ENCODE measurements at regions not wholly inside any gene's neighbourhood (a gene's known extent, or its start where the extent isn't known, plus 50 kb on each side); places are given as distances from the start of the nearest gene placed in this dataset.

- H3K9ac ChIP-seq (ENCODE audit: low read length) = no peak overlapping the region
- H3K79me2 ChIP-seq (ENCODE audit: insufficient read depth, low read length) = no peaks in the 10 kb centered on the region
- Mint-ChIP-seq H3K27ac (ENCODE audit: unreplicated experiment) (no peak overlapping the region), H3K9me3 (ENCODE audit: unreplicated experiment) (no peaks in the 10 kb centered on the region), H3K4me3 (ENCODE audit: unreplicated experiment) (no peak overlapping the region), H3K4me1 (ENCODE audit: low read depth, unreplicated experiment) (no peaks in the 10 kb centered on the region), H3K36me3 (ENCODE audit: low read depth, unreplicated experiment) (no peaks in the 10 kb centered on the region), H3K27me3 (ENCODE audit: low read depth, unreplicated experiment) (no peaks in the 10 kb centered on the region)
- no peaks in the 10 kb centered on the region for H3K27me3 ChIP-seq (ENCODE audit: insufficient read depth, low read length)
- H4K20me1 ChIP-seq (ENCODE audit: insufficient read depth, low read length) = no peaks in the 10 kb centered on the region
- H3K36me3 ChIP-seq (ENCODE audit: insufficient read depth, low read length) = no peaks in the 10 kb centered on the region
- TF ChIP-seq CTCF (IDR thresholded peaks at IDR 0.05; ENCODE audit: insufficient read depth, low read depth, low read length) (no peak), EZH2 (IDR thresholded peaks at IDR 0.05; ENCODE audit: insufficient read depth, low read length) (no peak)
- no peaks in the 10 kb centered on the region for H3K9me3 ChIP-seq (ENCODE audit: insufficient read depth, low read depth, low read length)
- no peak overlapping the region for H3K4me3 ChIP-seq (ENCODE audit: insufficient read depth, low read depth, low read length)
- no peak for FAIRE-seq
- no peak overlapping the region for H3K4me2 ChIP-seq (ENCODE audit: low read length)
- no peak overlapping the region for H2AFZ ChIP-seq (ENCODE audit: low read depth, low read length)
- no peak overlapping the region for H3K27ac ChIP-seq (ENCODE audit: low read depth, low read length)
- DNase-seq (ENCODE audit: low read depth) = no peak
- no peaks in the 10 kb centered on the region for H3K4me1 ChIP-seq (ENCODE audit: insufficient read depth, low read length)
Observed at GRCh38 chr21:20259031-20259867, 739.0 kb upstream of the NCAM2 start.

- no peak overlapping the region for H3K4me3 ChIP-seq (ENCODE audit: insufficient read depth, low read depth, low read length)
- no peaks in the 10 kb centered on the region for H3K9me3 ChIP-seq (ENCODE audit: insufficient read depth, low read depth, low read length)
- H3K27ac Mint-ChIP-seq (ENCODE audit: unreplicated experiment) = no peak overlapping the region
- no peaks in the 10 kb centered on the region for H4K20me1 ChIP-seq (ENCODE audit: insufficient read depth, low read length)
- H3K9ac ChIP-seq (ENCODE audit: low read length) = no peak overlapping the region
- H3K4me1 Mint-ChIP-seq (ENCODE audit: low read depth, unreplicated experiment) = no peaks in the 10 kb centered on the region
- DNase-seq (ENCODE audit: low read depth) = no peak
- H3K27me3 Mint-ChIP-seq (ENCODE audit: low read depth, unreplicated experiment) = no peaks in the 10 kb centered on the region
- no peaks in the 10 kb centered on the region for H3K27me3 ChIP-seq (ENCODE audit: insufficient read depth, low read length)
- no peak for TF ChIP-seq CTCF (IDR thresholded peaks at IDR 0.05; ENCODE audit: insufficient read depth, low read depth, low read length)
- TF ChIP-seq EZH2 (IDR thresholded peaks at IDR 0.05; ENCODE audit: insufficient read depth, low read length) = no peak
- no peak overlapping the region for H3K27ac ChIP-seq (ENCODE audit: low read depth, low read length)
- H3K4me3 Mint-ChIP-seq (ENCODE audit: unreplicated experiment) = no peak overlapping the region
- H3K36me3 Mint-ChIP-seq (ENCODE audit: low read depth, unreplicated experiment) = no peaks in the 10 kb centered on the region
- no peaks in the 10 kb centered on the region for H3K9me3 Mint-ChIP-seq (ENCODE audit: unreplicated experiment)
- no peaks in the 10 kb centered on the region for H3K4me1 ChIP-seq (ENCODE audit: insufficient read depth, low read length)
- no peaks in the 10 kb centered on the region for H3K36me3 ChIP-seq (ENCODE audit: insufficient read depth, low read length)
- no peak overlapping the region for H2AFZ ChIP-seq (ENCODE audit: low read depth, low read length)
- H3K79me2 ChIP-seq (ENCODE audit: insufficient read depth, low read length) = no peaks in the 10 kb centered on the region
- no peak for FAIRE-seq
- H3K4me2 ChIP-seq (ENCODE audit: low read length) = no peak overlapping the region
Observed at GRCh38 chr21:20260124-20260523, 738.1 kb upstream of the NCAM2 start.

GRCh38 chr21:20261364-20261763 is 736.8 kb upstream of the NCAM2 start:
- no peak overlapping the region for H3K27ac ChIP-seq (ENCODE audit: low read depth, low read length)
- DNase-seq (ENCODE audit: low read depth) (no peak), FAIRE-seq (no peak)
- H3K9ac ChIP-seq (ENCODE audit: low read length) = no peak overlapping the region
- Mint-ChIP-seq H3K27ac (ENCODE audit: unreplicated experiment) (no peak overlapping the region), H3K27me3 (ENCODE audit: low read depth, unreplicated experiment) (no peaks in the 10 kb centered on the region), H3K4me3 (ENCODE audit: unreplicated experiment) (no peak overlapping the region), H3K9me3 (ENCODE audit: unreplicated experiment) (no peaks in the 10 kb centered on the region), H3K36me3 (ENCODE audit: low read depth, unreplicated experiment) (no peaks in the 10 kb centered on the region), H3K4me1 (ENCODE audit: low read depth, unreplicated experiment) (no peaks in the 10 kb centered on the region)
- no peak for TF ChIP-seq CTCF (IDR thresholded peaks at IDR 0.05; ENCODE audit: insufficient read depth, low read depth, low read length)
- no peak for TF ChIP-seq EZH2 (IDR thresholded peaks at IDR 0.05; ENCODE audit: insufficient read depth, low read length)
- no peaks in the 10 kb centered on the region for H4K20me1 ChIP-seq (ENCODE audit: insufficient read depth, low read length)
- no peak overlapping the region for H2AFZ ChIP-seq (ENCODE audit: low read depth, low read length)
- no peaks in the 10 kb centered on the region for H3K4me1 ChIP-seq (ENCODE audit: insufficient read depth, low read length)
- no peaks in the 10 kb centered on the region for H3K27me3 ChIP-seq (ENCODE audit: insufficient read depth, low read length)
- H3K36me3 ChIP-seq (ENCODE audit: insufficient read depth, low read length) = no peaks in the 10 kb centered on the region
- H3K4me2 ChIP-seq (ENCODE audit: low read length) = no peak overlapping the region
- no peak overlapping the region for H3K4me3 ChIP-seq (ENCODE audit: insufficient read depth, low read depth, low read length)
- H3K9me3 ChIP-seq (ENCODE audit: insufficient read depth, low read depth, low read length) = no peaks in the 10 kb centered on the region
- H3K79me2 ChIP-seq (ENCODE audit: insufficient read depth, low read length) = no peaks in the 10 kb centered on the region

All from astrocyte (in vitro differentiated cells and primary cell).